Cardiac fibroblast (primary cell): ENCODE measurements at regions not wholly inside any gene's neighbourhood (a gene's known extent, or its start where the extent isn't known, plus 50 kb on each side); places are given as distances from the start of the nearest gene placed in this dataset.

Experiments used
- DNase-seq, 2 donors: peaks; one replicate each; pipeline versions ENCODE4 v3.0.0 to v3.0.0-alpha.2; 2010; ENCODE audit warnings: low read depth in 2 of 2
- H3K4me3 ChIP-seq, 2 donors: replicated peaks in 1 of 2; 1 replicate in 1 of 2; 2 replicates in 1 of 2; pipeline ENCODE4 v1.5.1; 2011; ENCODE audit warnings: low read depth in 2 of 2, low read length in 2 of 2, mild to moderate bottlenecking in 2 of 2, moderate library complexity in 1 of 2
- CTCF ChIP-seq: IDR thresholded peaks from one replicate; pipeline ENCODE4 v1.5.1; 2011; ENCODE audit warnings: low read depth, mild to moderate bottlenecking, low read length, inconsistent platforms

GRCh38 chr7:52302765-52303520 lies 732.5 kb upstream of the POM121L12 start:
- no peak for DNase-seq
- H3K4me3 ChIP-seq = no peak overlapping the region
- TF ChIP-seq CTCF = no peak

DNA sequence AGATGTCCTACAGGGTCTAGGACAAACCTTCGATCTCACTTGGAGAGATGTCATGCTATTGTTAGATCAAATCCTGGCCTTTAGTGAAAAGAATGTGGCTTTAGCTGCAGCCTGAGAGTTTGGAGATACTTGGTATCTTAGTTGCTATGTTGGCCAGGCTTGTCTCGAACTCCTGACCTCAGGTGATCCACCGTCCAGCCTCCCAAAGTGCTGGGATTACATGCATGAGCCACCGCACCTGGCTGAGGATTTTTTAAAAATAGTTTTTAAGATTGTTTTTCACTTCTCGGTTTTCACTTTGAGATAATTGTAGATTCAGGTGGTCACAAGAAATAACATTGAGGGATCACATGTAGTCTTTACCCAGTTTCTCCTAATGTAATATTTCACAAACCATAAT lies 738.3 kb upstream of the POM121L12 start:
- DNase-seq = no peak
- H3K4me3 ChIP-seq = no peak overlapping the region
- TF ChIP-seq CTCF = no peak

DNA sequence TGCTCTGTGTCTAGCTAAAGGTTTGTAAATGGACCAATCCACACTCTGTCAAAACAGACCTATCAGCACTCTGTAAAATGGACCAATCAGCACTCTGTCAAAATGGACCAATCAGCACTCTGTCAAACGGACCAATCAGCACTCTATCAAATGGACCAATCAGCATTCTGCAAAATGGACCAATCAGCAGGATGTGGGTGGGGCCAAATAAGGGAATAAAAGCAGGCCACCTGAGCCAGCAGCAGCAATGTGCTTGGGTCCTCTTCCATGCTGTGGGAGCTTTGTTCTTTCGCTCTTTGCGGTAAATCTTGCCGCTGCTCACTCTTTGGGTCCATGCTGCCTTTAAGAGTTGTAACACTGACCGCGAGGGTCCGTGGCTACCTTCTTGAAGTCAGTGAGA lies 740.5 kb upstream of the POM121L12 start:
- no peak for DNase-seq
- no peak for TF ChIP-seq CTCF
- no peak overlapping the region for H3K4me3 ChIP-seq

DNA sequence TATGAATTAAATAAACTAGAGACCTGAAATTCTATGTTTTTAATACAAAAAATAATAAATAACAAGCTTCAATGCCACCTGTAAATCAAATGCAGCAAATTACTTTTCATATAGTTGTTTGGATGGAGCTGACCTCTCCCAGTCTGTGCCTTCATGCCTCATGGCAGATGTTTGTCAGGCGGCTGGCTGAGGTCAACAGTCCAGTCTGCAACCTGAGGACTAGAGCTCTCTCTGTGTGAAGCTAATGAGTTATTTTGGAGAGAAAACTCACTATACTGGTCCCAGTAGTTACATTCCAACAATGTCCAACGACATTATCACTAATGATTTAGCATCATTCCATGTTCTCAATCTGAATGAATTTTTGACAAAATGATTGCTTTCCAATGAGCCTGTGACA lies 746.2 kb upstream of the POM121L12 start:
- DNase-seq = no peak
- no peak for TF ChIP-seq CTCF
- H3K4me3 ChIP-seq = no peak overlapping the region

GRCh38 chr7:52287698-52288097 lies 747.7 kb upstream of the POM121L12 start:
- TF ChIP-seq CTCF = no peak
- no peak for DNase-seq
- no peak overlapping the region for H3K4me3 ChIP-seq

DNA sequence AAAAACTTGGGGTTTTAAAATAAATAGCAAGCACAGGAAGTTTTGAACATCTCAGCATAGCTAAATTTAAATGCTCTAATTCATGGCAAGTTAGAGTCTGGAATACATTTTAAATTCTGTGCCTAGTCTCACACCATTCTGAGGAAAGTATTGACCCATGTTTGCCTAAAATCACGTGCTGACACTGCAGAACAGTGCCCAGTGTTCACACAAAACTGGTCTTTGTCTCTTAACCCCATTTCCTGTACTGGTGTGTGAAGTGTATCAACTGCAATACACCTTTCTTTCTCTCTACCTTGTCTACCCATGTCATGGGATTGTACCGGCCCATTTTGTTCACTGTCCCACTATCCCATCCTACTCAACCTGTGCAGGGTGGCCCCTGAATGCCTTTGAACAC lies 749.7 kb upstream of the POM121L12 start:
- TF ChIP-seq CTCF = no peak
- no peak overlapping the region for H3K4me3 ChIP-seq
- no peak for DNase-seq

GRCh38 chr7:52283335-52283734 lies 752.1 kb upstream of the POM121L12 start:
- no peak for DNase-seq
- H3K4me3 ChIP-seq = no peak overlapping the region
- no peak for TF ChIP-seq CTCF
